GM18508 (cell line): ENCODE measurements at regions not wholly inside any gene's neighbourhood (a gene's known extent, or its start where the extent isn't known, plus 50 kb on each side); places are given as distances from the start of the nearest gene placed in this dataset.
"Not testable (repeated sequence)": the region's sequence is repeated elsewhere in the genome, so short reads cannot be mapped to it uniquely, and the experiment has no call there.

ENCODE experiments used
- ATAC-seq: cut with Tn5 transposase; IDR thresholded peaks from one replicate; pipeline ENCODE4 v1.9.1; 2021; ENCODE audit warnings: moderate number of reproducible peaks; ENCODE audit not compliant: insufficient read depth, unreplicated experiment

DNA sequence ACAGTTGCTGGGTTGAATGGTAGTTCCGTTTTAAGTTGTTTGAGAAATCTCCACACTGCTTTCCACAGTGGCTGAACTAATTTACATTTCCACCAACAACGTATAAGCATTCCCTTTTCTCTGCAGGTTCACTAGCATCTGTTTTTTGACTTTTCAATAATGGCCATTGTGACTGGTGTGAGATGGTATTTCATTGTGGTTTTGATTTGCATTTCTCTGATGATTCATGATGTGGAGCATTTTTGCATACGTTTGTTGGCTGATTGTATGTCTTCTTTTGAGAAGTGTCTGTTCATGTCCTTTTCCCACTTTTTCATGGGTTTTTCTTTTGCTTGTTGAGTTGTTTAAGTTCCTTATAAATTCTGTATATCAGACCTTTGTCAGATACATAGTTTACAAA is 150.2 kb upstream of the MAP3K1 start:
- not testable (repeated sequence) for ATAC-seq

DNA sequence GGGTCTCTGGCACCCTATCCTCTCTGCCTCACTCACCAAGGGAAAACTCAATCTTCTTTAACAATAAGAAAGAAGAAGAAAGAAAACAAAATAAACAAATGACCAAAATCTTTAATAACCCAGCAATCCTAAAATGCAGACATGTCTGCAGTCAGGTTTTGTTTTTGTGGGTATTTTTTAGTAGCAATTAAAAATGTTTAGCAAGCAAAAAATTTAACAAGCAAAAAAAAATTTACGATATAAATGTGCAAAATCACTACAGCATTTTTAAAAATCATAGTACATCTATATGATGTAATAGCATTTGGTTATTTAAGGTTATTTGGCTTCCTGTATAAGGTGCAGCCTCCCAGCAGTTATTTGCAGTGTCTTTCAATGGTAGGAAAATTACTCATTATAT is 151.3 kb upstream of the MAP3K1 start:
- ATAC-seq, result no peak

DNA sequence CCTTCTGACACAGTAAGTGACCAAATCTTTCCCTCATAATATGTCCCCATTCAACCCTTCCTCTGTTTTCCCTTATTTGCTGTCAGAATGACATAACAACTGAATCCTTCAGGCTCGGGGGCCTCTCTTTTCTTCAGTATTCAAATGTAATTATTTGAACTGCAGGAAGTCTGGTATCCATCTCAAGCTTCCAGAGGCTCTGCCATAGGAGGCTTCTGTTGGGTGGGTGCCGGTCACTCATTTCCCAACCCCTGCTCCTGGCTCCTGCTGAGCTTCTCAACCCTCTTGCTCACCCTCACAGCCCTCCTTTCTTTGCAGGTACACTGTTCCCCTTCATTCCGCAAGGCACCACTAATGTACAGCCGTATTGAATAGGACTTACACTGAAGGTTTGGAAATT is 151.8 kb upstream of the MAP3K1 start:
- ATAC-seq, result no peak

DNA sequence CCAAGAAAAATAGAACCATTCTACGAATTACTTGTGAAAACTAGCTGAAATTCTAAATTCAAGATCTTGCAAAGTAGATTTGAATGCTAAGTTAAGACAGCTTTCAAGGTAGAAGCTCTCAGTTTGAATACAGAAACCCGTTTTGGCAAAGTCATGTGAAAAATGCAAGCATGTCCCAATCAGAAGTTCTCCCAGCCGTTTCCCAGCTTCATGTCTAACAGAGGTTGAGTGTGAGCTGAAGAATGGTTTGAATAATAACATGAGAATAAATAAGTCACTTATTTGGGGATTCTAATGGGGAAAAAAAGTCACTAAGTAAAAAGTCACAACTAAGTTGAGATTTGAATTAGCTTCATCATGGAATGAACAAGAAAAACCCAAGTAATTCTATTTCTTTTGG is 152.5 kb upstream of the MAP3K1 start:
- ATAC-seq, result no peak

DNA sequence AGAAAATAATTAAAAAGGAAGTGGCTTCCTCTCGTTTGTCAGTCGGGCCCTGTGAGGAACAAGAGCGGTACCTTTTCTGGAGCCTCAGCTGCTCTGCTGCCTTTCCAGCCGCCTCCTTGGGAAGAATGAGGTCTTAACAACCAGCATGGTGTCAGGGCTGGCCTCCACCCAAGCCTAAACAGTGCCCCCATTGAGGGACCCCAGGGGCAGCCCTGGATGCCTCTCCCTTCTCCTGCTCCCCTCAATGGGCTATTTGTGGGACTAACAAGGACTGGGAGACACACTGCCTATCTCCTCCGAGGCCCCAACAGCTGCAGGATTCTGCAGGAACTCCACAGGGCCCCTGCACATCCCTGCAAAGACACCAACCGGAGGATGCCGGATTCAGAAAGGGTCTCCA is 155.4 kb upstream of the MAP3K1 start:
- ATAC-seq, result no peak

DNA sequence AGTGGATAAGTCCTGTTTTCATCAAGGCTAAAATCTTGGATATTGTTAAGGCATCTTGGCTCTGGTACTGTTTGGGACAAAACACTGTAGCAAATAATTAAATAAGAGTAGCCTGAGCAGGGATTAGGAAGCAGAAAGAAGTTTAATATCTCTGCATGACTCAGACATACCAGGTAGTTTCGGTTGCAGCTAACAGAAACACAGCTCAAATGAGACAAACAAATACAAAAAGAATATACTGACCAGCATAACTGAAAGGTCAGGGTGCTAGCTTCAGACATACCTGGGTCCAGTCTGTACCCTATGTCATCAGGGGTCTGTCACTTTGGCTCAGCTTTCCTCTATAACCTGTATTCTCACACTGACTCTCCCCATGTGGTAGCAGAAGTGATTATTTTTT is 156.4 kb upstream of the MAP3K1 start:
- ATAC-seq, result no peak

DNA sequence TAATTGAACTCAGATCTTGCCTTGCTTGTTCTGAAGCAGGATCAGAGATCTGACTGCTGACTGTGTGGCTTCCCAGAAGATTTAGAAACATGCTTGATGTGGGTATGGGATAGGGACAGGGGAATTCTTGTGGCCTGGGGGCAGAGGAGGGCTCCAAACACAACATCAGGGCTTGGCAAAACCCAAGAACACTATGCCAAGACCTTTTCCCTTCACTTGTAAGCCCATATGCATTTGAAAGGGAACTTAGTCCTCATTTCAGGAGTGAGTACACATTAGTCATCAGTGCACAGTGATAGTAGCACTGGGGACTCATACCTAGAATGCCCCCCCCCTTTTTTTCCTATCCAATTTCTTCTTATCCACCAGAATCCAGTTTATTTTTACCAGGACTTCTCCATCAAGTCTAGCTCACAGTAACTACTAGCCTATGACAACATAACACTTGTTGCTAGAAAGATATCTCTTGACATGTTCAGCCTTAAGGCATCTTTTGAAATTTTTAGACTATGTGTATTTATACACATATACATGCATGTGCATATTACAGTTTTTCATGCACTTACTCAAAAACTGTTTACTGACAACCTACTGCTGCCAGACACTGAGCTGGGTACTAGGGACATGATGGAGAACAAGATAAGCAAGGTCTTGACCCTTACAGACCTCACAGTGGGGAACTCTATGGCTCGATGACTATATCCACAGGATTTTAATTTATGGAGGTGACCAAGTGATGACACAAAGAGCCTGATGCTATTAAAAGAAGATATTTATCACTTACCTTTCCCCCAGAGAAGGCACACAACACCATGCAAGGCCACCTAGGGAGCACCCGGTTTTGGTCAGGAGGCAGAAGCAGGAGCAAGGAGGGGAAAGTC is 158.3 kb upstream of the MAP3K1 start:
- no peak for ATAC-seq

DNA sequence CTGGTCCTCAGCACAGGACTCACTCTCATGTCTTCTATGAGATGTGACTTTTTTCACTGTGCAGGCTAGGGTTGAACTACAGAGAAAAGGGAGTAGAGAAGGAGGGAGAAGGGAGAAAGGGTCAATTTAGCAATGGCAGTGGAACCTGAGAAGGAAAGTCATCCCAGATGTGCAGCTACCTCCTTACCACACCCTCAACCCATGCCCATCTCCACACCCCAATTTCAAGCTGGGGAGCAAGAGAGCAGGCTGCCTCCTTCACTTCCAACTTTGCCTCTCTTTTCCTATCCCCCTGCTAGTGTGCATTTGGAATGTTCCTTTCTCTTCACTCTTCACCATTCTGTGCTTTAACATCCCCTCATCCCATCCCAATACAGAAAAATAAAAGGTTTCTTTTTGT is 163.5 kb upstream of the MAP3K1 start:
- no peak for ATAC-seq

DNA sequence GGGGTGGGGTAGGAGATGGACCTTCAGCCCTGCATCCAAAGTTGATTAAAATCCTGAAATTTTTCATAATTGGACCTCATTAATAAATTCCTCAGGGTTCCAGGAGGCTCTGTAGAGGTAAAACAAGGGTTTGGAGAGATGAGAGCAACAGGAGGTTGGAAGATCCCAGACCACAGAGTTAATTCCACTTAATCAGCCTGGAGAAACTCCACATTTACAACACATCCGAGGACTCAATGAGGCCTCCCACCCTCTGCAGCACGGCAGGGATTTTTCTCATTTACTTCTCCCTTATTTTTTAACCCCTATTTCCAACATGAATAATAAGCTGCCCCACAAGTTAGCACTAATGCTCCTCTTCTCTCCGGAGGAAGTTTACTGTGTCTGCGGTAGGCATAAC is 165.0 kb upstream of the MAP3K1 start:
- ATAC-seq, result no peak

DNA sequence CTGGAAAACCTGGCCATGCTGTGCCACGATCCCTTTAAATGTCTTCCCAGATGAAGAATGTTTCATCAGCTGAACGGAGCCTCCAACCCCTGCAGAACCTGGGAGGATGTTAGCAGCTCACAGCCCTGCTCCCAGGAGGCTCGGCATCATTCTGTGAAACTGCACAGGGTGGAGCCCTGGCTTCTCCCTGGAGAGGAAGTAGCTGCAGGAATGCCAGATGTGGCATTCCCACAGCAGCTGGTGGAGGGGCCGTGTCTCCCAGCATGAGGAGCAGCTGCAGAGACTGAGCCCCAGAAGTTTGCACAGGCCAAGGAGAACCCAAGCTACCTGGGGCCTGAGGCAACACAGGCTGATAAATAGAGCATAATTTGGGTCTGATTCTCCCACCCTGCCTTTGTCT is 165.8 kb upstream of the MAP3K1 start:
- no peak for ATAC-seq

DNA sequence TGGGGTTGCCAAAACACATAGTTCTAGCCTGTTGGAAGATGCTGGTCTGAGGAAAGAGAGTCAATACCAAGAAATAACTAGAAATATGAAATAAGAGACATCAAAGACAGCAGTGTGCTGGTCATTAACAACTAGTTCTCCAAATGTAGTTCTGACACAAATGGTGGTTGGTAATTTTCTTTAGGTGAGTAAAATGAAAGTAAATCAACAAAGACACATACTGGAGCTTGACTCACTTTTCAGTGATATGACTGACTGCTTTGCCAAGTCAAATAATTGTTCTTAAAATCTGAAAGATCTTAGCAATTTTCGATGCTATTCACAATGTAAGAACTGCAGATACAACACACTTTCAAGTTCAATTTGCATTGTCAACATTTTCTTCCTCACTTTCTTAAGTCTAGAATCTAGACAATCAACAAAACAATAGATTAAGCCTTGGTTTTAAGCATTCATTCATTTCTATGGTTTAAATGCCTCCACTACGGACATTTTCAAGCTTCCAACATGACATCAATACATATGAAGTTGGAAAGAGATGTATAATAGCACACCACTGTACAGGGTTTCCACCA is 166.8 kb upstream of the MAP3K1 start:
- ATAC-seq, result no peak

DNA sequence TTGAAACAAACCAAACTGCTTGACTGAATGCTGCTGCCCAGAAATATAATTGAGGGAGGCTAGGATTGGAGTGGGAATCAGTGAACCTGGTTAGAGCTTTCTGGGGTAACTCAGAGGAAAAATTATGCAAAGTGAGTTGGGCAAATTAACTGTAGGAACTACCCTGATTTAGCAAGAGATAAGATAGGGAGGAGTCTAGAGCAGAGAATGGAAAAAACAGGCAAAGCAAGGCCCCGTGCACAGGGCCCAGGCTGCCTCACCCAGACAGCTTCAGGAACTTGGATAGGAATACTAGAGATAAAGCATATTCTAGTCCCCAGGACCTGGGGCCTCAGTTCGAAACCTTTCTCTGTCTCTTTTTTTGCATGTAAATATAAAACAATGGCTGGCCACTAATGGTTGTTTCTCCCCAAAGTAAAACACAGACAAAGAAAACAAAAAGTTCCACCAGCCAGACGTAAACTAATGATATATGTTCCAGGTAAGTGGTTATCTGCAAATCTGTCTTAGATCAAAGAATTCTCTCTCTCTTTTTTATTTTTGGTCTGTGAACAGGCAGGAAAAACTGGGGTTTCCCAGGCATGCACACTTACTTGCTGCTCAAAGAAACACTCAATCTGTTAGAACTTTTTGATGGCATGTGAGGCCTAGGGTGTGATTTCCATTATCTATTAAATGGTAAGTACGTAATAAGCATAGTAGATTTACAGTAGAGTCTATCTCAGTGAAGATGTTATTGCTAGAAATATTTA is 168.1 kb upstream of the MAP3K1 start:
- no peak for ATAC-seq

DNA sequence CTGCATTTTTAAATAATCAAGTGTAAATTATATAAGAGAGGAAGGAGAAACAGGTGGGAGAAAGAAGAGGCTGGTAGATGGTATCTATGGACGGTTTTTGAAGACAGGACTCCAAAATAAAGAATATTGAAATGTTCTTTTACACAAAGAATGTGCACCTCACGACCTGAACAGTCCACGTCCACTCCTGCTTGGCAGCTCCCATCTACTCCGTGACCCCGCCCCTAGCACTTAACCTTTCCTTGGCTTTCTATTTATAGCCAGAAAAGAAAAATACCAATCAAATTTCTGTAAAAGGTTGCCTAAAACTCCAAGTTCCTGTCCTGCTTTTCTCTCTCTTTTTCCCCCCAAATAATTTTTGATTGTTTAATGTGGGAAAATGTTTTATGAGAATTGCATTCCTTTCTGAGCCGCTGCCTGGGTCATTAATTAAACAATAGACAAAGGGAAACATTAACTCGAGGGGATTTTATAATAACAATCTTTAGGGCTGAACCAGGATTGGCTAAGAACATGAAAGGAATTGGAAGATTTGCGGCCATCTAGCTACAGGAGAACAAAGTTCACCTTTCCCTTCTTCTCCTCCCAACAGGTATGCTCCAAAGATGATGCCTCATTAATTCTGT is 173.6 kb upstream of the MAP3K1 start:
- no peak for ATAC-seq

DNA sequence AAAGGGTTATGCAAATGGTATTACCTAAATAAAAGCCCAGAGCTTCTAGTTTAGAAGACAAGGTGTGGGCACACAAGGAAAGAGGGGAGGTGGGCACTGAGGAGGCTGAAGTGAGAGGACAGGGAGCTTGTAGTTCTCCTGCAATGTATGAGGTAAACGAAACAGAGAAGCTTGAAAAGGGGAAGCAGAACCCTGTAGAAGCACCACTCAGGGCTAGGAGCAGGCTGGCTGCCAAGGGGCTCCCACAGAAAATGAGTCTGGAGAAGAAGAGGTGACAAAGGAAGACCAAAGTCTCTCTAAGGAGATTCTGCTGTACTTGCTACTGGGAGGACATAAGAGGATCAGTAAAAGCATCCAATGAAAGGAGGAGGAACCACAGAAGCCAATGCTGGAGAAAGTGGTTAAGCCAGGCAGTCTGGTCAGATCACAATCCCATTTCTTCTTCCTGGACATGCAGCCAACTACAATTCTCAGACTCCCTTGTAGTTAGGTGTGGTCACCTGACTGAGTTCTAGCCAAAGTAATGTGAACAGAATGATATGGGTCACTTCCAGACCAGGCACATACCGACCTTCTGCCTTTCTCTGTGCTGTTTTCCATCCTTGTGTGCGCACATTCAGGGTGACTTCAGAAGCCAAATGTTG is 174.5 kb upstream of the MAP3K1 start:
- ATAC-seq, result no peak

DNA sequence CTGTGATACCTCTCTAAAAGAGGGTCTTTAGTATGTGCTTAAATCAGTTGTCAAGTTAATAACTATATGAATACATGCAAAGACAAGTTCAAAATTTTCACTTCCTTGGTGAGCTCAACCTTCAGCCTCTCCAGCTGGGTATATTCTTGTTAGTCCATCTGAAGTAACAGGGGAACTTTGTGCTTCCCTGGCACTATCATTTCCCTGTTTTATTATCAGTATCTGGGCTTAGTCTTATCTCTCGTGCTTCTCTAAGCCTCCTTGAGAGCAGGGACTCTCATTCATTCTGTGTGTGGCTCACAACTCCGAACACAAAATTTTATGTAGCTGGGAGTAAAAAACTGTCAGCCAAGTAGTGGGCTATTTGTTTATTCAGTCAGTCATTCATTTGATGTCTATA is 175.9 kb upstream of the MAP3K1 start:
- no peak for ATAC-seq

DNA sequence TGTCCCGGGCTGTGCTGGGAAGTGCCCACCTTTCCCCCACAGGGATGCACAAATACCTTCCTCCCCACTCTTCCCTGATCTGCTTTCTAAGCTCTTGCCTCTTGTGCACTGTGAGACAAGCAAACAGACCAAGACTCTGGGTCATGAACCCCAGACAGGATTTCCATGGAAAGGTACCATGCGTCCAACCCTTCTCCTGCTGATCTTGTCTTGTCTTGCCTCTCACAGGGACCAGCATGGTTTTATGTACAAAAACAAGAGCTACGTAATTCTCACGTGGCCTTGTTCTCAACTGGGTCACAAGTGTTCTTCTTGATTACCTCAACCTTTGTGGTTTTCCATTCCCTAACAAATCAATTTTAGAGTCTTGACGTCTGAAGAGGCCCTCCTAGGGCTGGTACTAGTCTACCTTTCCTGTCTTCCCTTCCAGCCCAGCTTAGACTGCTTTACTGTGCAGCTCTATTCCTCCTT is 176.5 kb upstream of the MAP3K1 start:
- no peak for ATAC-seq

DNA sequence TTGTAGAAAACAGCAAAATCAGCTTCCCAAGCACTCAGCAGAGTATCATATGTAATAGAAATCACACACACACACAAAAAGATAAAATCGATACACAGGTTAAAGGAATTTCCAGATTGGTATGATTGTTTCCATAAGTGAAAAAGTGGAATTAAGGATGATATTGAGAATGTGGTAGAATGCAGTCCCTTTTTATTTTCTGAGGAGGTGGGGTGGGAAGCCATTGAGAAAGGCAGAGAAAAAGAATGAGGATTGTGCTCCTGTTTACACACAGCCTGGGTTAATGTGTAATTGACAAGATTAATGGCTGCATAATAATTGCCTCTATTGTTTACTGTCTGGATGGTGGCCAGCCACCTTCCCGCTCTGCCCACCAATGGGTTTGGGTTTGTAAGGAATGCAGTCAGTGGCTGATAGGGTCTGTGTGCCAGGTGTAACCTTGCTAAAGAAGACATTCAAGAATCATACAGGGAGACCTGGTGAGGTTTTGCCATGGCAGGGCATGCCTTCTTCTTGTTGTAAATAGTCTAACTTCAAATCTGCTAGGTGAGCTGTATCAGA is 177.2 kb upstream of the MAP3K1 start:
- ATAC-seq, result no peak

DNA sequence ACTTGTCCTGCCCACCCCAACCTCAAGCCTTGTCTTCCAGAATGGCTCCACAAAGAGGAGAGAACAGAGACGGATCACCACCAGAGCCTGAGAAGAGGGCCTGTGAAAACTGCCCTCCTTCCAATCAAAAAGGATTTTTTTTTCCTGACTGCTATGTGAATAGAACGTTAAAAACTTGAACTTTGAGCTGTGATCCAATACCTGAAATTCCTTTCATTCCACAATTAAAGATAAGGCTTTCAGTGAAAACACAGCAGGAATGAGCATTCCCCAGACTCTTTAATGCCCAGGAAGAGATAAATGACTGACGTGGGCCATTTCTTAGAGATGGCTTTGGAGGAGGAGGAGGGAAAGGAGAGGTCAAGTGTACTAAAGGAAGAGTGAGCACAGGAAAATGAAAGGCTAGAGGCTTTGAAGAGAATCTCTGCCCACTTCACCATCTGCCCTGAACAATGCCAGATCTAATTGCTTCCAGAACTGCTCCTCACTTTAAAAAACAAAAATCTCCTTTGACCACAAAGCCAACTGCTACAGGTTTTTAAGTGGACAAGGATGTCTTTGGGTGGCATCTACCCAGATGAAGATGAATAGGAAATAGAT is 177.9 kb upstream of the MAP3K1 start:
- ATAC-seq, result no peak

DNA sequence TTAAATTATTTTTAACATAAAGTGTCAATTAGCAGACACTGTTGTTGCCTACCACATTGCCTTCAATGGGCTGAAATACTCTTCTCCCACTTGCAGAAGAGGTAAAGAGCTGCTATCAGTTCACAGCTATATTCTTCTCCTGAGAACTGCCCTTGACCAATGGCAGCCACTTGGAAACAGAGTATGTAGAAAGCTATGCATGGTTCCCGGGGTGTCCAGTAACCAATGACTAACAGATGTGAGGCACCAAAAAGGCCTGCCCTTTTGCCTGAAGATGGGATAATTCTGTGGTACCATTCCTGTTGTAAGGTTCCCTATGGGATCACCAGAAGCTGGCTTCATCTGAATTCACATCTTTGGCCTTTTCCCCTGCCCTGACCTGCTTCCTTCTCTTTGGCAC is 181.4 kb upstream of the MAP3K1 start:
- no peak for ATAC-seq

DNA sequence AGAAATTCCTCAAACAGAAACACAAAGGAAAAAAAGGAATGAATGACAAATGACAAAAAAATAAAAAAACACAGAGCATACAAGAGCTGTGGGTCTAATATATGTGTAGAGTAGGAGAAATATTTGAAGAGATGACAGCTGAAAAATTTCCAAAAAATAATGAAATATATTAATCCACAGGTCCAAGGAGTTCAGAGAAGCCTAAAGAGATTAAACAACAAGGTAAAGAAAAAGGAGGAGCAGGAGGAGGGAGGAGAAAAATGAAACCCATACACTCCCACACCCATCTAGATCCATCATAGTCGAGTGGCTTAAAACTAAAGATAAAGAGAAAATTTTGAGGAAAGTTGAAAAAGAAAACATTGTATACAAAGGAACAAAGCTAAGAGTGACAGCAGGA is 182.4 kb upstream of the MAP3K1 start:
- ATAC-seq, result no peak
